ENCODE measurements at regions not wholly inside any gene's neighbourhood (a gene's known extent, or its start where the extent isn't known, plus 50 kb on each side); places are given as distances from the start of the nearest gene placed in this dataset.

- no peak for ATAC-seq
- 100% methylated on average over 2 of the region's 2 CpGs for WGBS (ENCODE audit: insufficient coverage)
- intact Hi-C loops (cut with micrococcal nuclease) = no loop called here
Measured at GRCh38 chr3:15979495-15979894, 181.7 kb upstream of the ANKRD28 start.

GRCh38 chr3:15979900-15980299, 182.1 kb upstream of the ANKRD28 start:
- Mint-ChIP-seq H3K27me3 (ENCODE audit: low read depth in 2 of 2) (peaks cover 2 to 8% of the 10 kb centered on the region in 2 donors), H3K36me3 (no peaks in the 10 kb centered on the region), H3K4me3 (no peak overlapping the region), H3K4me1 (no peaks in the 10 kb centered on the region), H3K9me3 (no peaks in the 10 kb centered on the region), H3K27ac (no peak overlapping the region)
- Histone ChIP-seq H3K4me1 (ENCODE audit: control insufficient read depth, insufficient read depth, low read length) (no peaks in the 10 kb centered on the region), H3K9me3 (ENCODE audit: control insufficient read depth, insufficient read depth, low read length) (no peaks in the 10 kb centered on the region), H3K27ac (ENCODE audit: low read length) (no peak overlapping the region), H3K36me3 (ENCODE audit: control insufficient read depth, insufficient read depth, low read length) (no peaks in the 10 kb centered on the region), H3K27me3 (ENCODE audit: control insufficient read depth, insufficient read depth, low read length) (no peaks in the 10 kb centered on the region), H3K4me3 (ENCODE audit: low read length) (no peak overlapping the region)
- intact Hi-C loops (cut with micrococcal nuclease) = no loop called here
- 100% methylated on average over 2 of the region's 3 CpGs for WGBS (ENCODE audit: insufficient coverage)
- no peak for DNase-seq
- no peak for TF ChIP-seq CTCF (IDR thresholded peaks at IDR 0.05)
- ATAC-seq = no peak

More at GRCh38 chr3:15979495-15979894, 181.7 kb upstream of the ANKRD28 start:
- H3K9me3 ChIP-seq (ENCODE audit: control insufficient read depth, insufficient read depth, low read length) = no peaks in the 10 kb centered on the region
- no peaks in the 10 kb centered on the region for H3K36me3 Mint-ChIP-seq
- no peaks in the 10 kb centered on the region for H3K4me1 Mint-ChIP-seq
- H3K27ac ChIP-seq (ENCODE audit: low read length) = no peak overlapping the region
- no peak for DNase-seq
- H3K27ac Mint-ChIP-seq = no peak overlapping the region
- no peak overlapping the region for H3K4me3 ChIP-seq (ENCODE audit: low read length)
- H3K27me3 ChIP-seq (ENCODE audit: control insufficient read depth, insufficient read depth, low read length) = no peaks in the 10 kb centered on the region
- TF ChIP-seq CTCF (IDR thresholded peaks at IDR 0.05) = no peak
- H3K4me3 Mint-ChIP-seq = no peak overlapping the region
- no peaks in the 10 kb centered on the region for H3K9me3 Mint-ChIP-seq
- H3K36me3 ChIP-seq (ENCODE audit: control insufficient read depth, insufficient read depth, low read length) = no peaks in the 10 kb centered on the region
- H3K27me3 Mint-ChIP-seq (ENCODE audit: low read depth in 2 of 2) = peaks cover 6 to 8% of the 10 kb centered on the region in 2 donors
- no peaks in the 10 kb centered on the region for H3K4me1 ChIP-seq (ENCODE audit: control insufficient read depth, insufficient read depth, low read length)

- Histone ChIP-seq H3K9me3 (ENCODE audit: control insufficient read depth, insufficient read depth, low read length) (no peaks in the 10 kb centered on the region), H3K4me3 (ENCODE audit: low read length) (no peak overlapping the region), H3K4me1 (ENCODE audit: control insufficient read depth, insufficient read depth, low read length) (no peaks in the 10 kb centered on the region), H3K27me3 (ENCODE audit: control insufficient read depth, insufficient read depth, low read length) (no peaks in the 10 kb centered on the region), H3K36me3 (ENCODE audit: control insufficient read depth, insufficient read depth, low read length) (no peaks in the 10 kb centered on the region), H3K27ac (ENCODE audit: low read length) (no peak overlapping the region)
- no peak for TF ChIP-seq CTCF (IDR thresholded peaks at IDR 0.05)
- no peaks in the 10 kb centered on the region for H3K4me1 Mint-ChIP-seq
- WGBS (ENCODE audit: insufficient coverage) = 100% methylated on average over 1 of the region's 1 CpG
- no peak for DNase-seq
- intact Hi-C loops (cut with micrococcal nuclease) = no loop called here
- no peak for ATAC-seq
- no peak overlapping the region for H3K4me3 Mint-ChIP-seq
- no peak overlapping the region for H3K27ac Mint-ChIP-seq
- H3K36me3 Mint-ChIP-seq = no peaks in the 10 kb centered on the region
- peaks cover 10 to 14% of the 10 kb centered on the region in 2 donors for H3K27me3 Mint-ChIP-seq (ENCODE audit: low read depth in 2 of 2)
- no peaks in the 10 kb centered on the region for H3K9me3 Mint-ChIP-seq
Measured at GRCh38 chr3:15982243-15982642, 184.5 kb upstream of the ANKRD28 start.

- H3K4me3 Mint-ChIP-seq = no peak overlapping the region
- WGBS (ENCODE audit: insufficient coverage) = 94% methylated on average over 10 of the region's 10 CpGs
- H3K4me3 ChIP-seq (ENCODE audit: low read length) = no peak overlapping the region
- DNase-seq (no peak), ATAC-seq (no peak)
- H3K36me3 ChIP-seq (ENCODE audit: control insufficient read depth, insufficient read depth, low read length) = no peaks in the 10 kb centered on the region
- no peak overlapping the region for H3K27ac ChIP-seq (ENCODE audit: low read length)
- no peak overlapping the region for H3K27ac Mint-ChIP-seq
- H3K4me1 ChIP-seq (ENCODE audit: control insufficient read depth, insufficient read depth, low read length) = no peaks in the 10 kb centered on the region
- peaks cover 10 to 14% of the 10 kb centered on the region in 2 donors for H3K27me3 Mint-ChIP-seq (ENCODE audit: low read depth in 2 of 2)
- no peaks in the 10 kb centered on the region for H3K4me1 Mint-ChIP-seq
- intact Hi-C loops (cut with micrococcal nuclease) = no loop called here
- no peaks in the 10 kb centered on the region for H3K36me3 Mint-ChIP-seq
- no peaks in the 10 kb centered on the region for H3K27me3 ChIP-seq (ENCODE audit: control insufficient read depth, insufficient read depth, low read length)
- H3K9me3 Mint-ChIP-seq = no peaks in the 10 kb centered on the region
- no peak for TF ChIP-seq CTCF (IDR thresholded peaks at IDR 0.05)
- no peaks in the 10 kb centered on the region for H3K9me3 ChIP-seq (ENCODE audit: control insufficient read depth, insufficient read depth, low read length)
Measured at GRCh38 chr3:15982667-15983196, 185.0 kb upstream of the ANKRD28 start.
